H1 (cell line): ENCODE measurements at regions not wholly inside any gene's neighbourhood (a gene's known extent, or its start where the extent isn't known, plus 50 kb on each side); places are given as distances from the start of the nearest gene placed in this dataset.

ENCODE experiments used
- BCL11A ChIP-seq, 2 experiments: IDR thresholded peaks; one replicate each; pipeline ENCODE4 v1.6.1; 2011; ENCODE audit warnings: low read depth in 2 of 2, low read length in 2 of 2, mild to moderate bottlenecking in 2 of 2
- CBX5 ChIP-seq: fragments of 300-800, 300-1000 bp; sonication (generic); IDR thresholded peaks from 2 replicates; pipeline ENCODE4 v1.7.1; 2016; ENCODE audit warnings: antibody characterized with exemption, low read length, low read depth
- EP300 ChIP-seq, 2 experiments: IDR thresholded peaks; 1 replicate in 1 of 2; 2 replicates in 1 of 2; pipeline ENCODE4 v1.6.1; 2011 to 2012; ENCODE audit warnings: low read depth in 2 of 2, low read length in 2 of 2, mild to moderate bottlenecking in 2 of 2, borderline replicate concordance in 1 of 2, inconsistent platforms in 1 of 2, moderate library complexity in 1 of 2
- NRF1 ChIP-seq: IDR thresholded peaks from 2 replicates; pipeline ENCODE4 v1.6.1; 2011; ENCODE audit warnings: mild to moderate bottlenecking, low read depth, low read length, improper control_type of control experiment
- RAD21 ChIP-seq, 2 experiments: IDR thresholded peaks in 1 of 2; conservative IDR thresholded peaks in 1 of 2; 2 replicates each; pipeline ENCODE4 v1.6.1; 2011; ENCODE audit warnings: low read depth in 2 of 2, low read length in 2 of 2, improper control_type of control experiment in 1 of 2, inconsistent platforms in 1 of 2, mild to moderate bottlenecking in 1 of 2, moderate library complexity in 1 of 2
- SAP30 ChIP-seq: fragments of 300-600 bp; sonication (generic); IDR thresholded peaks from 2 replicates; pipeline ENCODE4 v1.7.1; 2012; ENCODE audit warnings: low read length, moderate library complexity, mild to moderate bottlenecking, inconsistent platforms; ENCODE audit not compliant: insufficient read depth, insufficient replicate concordance
- SIX5 ChIP-seq: IDR thresholded peaks from 2 replicates; pipeline ENCODE4 v1.6.1; 2011; ENCODE audit warnings: mild to moderate bottlenecking, low read depth, low read length

GRCh38 chr10:71062156-71062555, 150.2 kb upstream of the UNC5B start (continued):
- TF ChIP-seq SAP30 (no peak), RAD21 (IDR thresholded peaks at IDR 0.05 in 1 of 2, conservative IDR thresholded peaks at IDR 0.05 in 1 of 2; ENCODE audit: low read depth in 2 of 2, low read length in 2 of 2) (no peak), EP300 (IDR thresholded peaks at IDR 0.05; ENCODE audit: borderline replicate concordance in 1 of 2, low read depth in 2 of 2, low read length in 2 of 2) (no peak), SIX5 (no peak), CBX5 (no peak), NRF1 (no peak), BCL11A (IDR thresholded peaks at IDR 0.05; ENCODE audit: low read depth in 2 of 2, low read length in 2 of 2) (no peak)
